NCI-H2107 treated with DMSO at 0.1 percent for 48 hours (cell line): ENCODE measurements at regions not wholly inside any gene's neighbourhood (a gene's known extent, or its start where the extent isn't known, plus 50 kb on each side); places are given as distances from the start of the nearest gene placed in this dataset.
A peak's percentile ranks its signal among the peaks of the same experiment; 100 is the strongest.

Experiments used
- DNase-seq: peaks from one replicate; lab custom pipeline; 2025; ENCODE audit not compliant: unreplicated experiment; lab: John Stamatoyannopoulos, UW

GRCh38 chr2:2809771-2810170 is 478.7 kb upstream of the MYT1L start:
- no peak for DNase-seq

- no peak for DNase-seq
These were observed 477.5 kb upstream of the MYT1L start for GRCh38 chr2:2808551-2809058.

- no peak for DNase-seq
These were observed 475.6 kb upstream of the MYT1L start for GRCh38 chr2:2806711-2807110.

- DNase-seq: no peak
These were observed 474.2 kb upstream of the MYT1L start for GRCh38 chr2:2805263-2805662.

GRCh38 chr2:2804528-2804927 is 473.5 kb upstream of the MYT1L start:
- DNase-seq: no peak

GRCh38 chr2:2801458-2801857 is 470.4 kb upstream of the MYT1L start:
- DNase-seq: no peak

- no peak for DNase-seq
These were observed 469.6 kb upstream of the MYT1L start for GRCh38 chr2:2800697-2801096.

- DNase-seq: no peak
These were observed 468.9 kb upstream of the MYT1L start for GRCh38 chr2:2800001-2800400.

- no peak for DNase-seq
These were observed 468.1 kb upstream of the MYT1L start for GRCh38 chr2:2799151-2799697.

- DNase-seq: no peak
These were observed 467.3 kb upstream of the MYT1L start for GRCh38 chr2:2798337-2798736.

GRCh38 chr2:2797797-2798196 is 466.7 kb upstream of the MYT1L start:
- no peak for DNase-seq

GRCh38 chr2:2796207-2796606 is 465.1 kb upstream of the MYT1L start:
- DNase-seq: no peak

- no peak for DNase-seq
These were observed 464.5 kb upstream of the MYT1L start for GRCh38 chr2:2795438-2796091.

GRCh38 chr2:2793925-2794560 is 463.0 kb upstream of the MYT1L start:
- DNase-seq: no peak

- no peak for DNase-seq
These were observed 462.4 kb upstream of the MYT1L start for GRCh38 chr2:2793514-2793913.

GRCh38 chr2:2791606-2792005 is 460.5 kb upstream of the MYT1L start:
- DNase-seq: no peak

- no peak for DNase-seq
These were observed 460.0 kb upstream of the MYT1L start for GRCh38 chr2:2791031-2791430.

GRCh38 chr2:2788076-2788475 is 457.0 kb upstream of the MYT1L start:
- peak; percentile 94 for DNase-seq

GRCh38 chr2:2787301-2787907 is 456.3 kb upstream of the MYT1L start:
- no peak for DNase-seq

- no peak for DNase-seq
These were observed 450.9 kb upstream of the MYT1L start for GRCh38 chr2:2782007-2782406.

GRCh38 chr2:2779727-2780126 is 448.7 kb upstream of the MYT1L start:
- DNase-seq: no peak

GRCh38 chr2:2777876-2778275 is 446.8 kb upstream of the MYT1L start:
- no peak for DNase-seq
